GM18498 (cell line): ENCODE measurements at regions not wholly inside any gene's neighbourhood (a gene's known extent, or its start where the extent isn't known, plus 50 kb on each side); places are given as distances from the start of the nearest gene placed in this dataset.

Source experiments
- ATAC-seq: cut with Tn5 transposase; IDR thresholded peaks from one replicate; pipeline ENCODE4 v1.9.1; 2021; ENCODE audit warnings: mild to moderate bottlenecking, moderate library complexity; ENCODE audit not compliant: unreplicated experiment

DNA sequence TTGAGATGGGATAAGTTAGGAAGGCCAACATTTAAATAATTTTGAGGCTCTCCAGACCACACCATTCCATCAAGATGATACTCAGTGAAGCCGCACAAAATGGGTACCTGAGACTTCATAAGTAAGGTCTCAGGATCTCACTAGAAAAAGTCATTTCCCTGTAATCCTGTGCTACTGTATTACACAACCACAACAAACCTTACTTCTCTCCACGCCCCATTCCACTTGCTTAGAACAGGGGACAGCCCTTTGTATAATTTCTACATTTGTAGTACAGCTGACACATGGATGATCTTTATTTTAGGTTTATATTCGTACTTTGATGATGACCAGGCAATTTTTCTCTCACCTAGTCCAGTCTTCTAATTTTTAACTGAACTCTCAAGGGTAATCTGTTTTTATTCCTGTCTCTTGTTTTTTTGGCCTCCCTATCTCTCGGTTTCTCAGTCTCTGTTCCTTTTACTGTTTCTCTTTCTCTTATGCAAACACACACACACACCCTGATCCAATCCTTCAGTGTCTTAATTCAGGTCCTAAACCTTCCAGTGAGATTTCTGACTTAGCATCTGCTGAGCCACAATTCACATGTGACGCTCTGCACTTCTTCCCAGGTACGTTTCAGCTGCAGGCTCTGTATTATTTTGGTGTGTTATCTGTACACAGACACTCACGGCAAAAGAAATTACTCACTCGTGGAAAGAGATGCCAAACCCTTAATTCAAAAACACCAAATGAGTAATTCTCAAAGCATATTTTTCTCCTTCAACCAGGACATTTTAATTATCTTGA, 223.2 kb upstream of the THBS1 start:
- ATAC-seq: no peak

DNA sequence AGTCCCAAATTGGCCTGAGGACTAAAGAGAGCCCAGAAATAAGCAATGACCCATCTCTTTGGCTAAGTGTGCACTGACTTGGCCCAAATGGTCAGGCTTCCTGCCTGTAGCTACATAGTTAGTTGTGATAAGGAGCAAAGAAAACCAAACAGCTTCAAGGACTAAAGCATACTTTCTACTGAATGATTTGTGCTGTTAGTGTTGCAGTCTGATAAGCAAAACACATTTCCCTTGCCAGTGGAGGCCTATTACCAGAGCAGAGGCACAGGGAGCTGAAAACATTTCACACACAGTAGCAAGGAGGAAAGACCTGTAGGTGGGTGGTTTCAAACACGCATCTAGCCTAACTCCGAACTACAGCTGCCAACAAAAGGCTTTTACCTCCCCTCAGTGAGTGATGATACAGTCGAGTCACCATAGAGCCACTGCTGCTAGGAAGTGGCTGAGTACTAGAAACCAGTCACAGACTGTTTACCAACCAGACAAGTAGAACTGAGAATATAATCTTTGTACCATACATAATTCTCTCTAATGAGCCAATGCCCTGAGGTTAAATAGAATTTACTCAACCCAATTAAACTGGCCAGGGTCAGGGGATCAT, 222.3 kb upstream of the THBS1 start:
- ATAC-seq: no peak

DNA sequence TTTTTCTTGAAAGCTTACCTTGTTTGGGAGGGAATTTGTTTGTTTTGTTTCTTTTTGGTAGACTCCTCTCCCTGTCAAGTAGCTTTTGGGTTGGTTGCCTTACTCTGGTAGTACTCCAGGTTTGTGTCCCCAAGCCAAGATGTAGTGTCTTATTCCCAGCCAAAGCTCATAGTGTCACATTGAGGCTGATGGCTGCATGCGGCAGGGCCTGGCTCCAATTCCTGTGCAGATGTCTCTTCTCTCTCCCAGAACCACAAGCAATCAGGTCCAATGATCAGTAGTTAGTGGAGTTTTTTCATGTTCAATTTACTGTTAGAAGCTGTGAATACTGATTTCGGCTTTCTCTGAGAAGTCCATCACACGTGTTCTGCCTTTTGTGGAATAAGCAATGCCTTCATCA, 221.1 kb upstream of the THBS1 start:
- no peak for ATAC-seq

DNA sequence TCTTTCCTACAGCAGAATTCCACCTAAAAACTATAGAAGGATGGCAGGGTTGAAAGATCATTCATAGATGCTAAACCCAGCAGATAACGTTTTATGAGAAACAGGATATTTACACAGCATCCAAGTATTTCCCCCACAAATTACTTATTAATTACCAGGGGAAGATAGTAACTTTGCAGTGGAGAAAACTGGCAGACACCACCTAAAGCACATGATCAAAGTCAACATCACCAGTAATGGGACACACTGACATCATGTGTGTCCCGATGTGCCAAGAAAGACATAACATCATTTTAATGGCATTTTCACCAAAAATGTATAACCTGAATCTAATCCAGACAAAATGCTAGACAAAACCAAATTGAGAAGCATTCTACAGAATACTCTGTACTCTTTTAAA, 220.4 kb upstream of the THBS1 start:
- no peak for ATAC-seq

DNA sequence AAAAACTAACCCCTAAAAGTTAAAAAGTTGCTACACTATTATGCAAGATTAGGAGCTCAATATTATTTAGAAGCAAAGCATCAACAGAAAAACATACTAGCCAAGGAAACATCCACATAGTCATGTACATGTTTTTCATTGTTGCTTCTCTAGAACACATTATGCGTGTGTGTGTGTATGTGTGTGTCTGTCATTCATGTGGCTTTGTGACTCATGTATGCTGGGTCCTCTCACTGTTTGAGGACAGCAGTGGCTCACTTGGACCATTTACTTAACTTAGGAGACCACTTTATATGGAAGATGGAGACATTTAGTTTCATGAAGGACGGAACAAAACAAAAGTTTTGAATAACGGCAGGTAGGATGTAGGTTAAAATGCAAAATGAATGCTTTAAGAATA, 219.4 kb upstream of the THBS1 start:
- no peak for ATAC-seq

DNA sequence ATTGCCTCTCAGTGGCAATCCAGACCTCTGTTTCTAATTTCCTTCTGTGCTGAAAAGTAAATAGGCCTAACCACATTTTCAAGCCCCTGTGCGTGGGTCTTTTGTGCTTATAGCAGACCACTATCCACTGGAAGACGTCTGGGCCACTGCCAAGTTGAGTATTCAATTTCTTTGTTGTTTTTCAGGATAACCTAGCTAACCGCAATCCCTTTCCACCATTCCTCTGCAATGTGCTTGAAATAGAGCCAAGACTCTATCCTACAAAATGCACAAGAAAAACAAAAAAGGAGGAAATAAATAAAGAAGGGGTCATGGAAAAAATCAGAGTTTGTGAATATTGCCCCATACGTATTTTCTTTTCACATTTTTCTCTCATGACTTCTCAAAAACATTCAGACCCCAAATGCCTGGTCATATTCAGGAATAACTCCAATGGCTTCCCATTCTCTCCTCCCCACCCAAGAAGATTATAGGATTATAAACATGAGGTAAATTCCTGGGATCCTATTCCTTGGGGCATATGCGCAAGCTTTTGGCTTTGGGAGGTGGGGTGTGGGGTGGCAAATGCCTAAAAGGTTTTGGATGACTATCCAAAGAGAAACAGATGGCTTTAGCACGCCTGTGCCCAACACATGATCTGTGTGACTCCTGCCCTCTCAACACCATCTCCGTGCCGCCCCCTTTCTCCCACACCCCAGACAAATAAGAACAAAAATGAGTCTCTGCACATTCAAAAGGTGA, 217.9 kb upstream of the THBS1 start:
- no peak for ATAC-seq

DNA sequence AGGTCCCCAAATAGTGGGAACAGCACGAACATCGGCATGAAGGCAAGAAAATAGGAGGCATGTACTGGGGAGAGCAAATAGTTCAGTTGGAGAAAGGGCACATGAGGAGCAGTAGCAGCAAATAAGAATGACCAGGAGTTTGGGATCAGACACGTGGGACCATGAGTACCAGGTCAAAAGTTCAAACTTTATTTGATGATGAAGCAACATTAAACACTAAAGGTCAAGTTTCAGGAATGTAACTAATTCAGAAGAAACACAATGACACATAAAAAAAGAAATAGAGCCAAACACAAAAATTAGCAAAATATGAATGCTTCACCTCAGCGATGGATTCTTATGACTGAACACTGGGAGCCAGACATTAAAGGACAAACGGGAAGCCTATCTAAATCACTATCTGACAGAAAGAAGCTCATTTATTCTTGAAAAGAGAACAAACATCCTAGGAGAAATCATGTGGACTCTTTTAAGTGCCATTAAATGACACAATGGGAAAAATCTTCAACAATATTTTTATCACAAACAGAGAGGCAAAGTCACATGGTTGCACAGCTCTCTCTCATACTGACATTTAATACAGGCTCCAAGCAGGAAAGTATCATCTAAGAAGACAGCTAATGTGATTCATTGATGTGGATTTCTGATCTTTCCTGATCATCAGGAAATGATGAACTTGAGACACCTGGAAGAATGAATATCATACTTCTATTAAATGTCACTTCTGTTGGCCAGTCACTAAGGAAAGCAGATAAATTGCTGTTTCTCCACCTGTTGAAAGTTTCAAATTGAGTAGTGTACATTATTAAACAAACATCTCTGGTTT, 216.9 kb upstream of the THBS1 start:
- ATAC-seq: no peak

- no peak for ATAC-seq
Observed at GRCh38 chr15:39364721-39365120, 216.2 kb upstream of the THBS1 start.

DNA sequence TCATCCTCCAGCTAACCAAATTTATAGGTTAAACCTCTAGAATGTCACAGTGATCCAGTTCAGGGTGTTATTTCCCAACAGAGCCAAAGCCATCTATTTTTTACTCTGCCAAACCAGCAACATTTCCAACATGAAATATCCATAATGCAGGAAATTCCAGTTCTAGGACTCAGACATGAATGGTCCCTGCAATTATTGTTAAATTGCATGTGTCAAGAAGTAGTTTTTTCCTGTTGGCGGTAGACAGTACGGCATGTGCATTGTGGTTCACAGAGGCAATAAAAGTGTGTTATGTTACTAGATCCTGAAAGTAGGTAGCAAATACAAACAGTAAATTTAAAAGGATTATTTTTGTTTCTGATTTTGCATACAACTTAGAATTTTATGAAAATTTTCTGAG, 215.7 kb upstream of the THBS1 start:
- ATAC-seq: no peak

- peak; percentile 60 for ATAC-seq
Observed at GRCh38 chr15:39365873-39366272, 215.0 kb upstream of the THBS1 start.

DNA sequence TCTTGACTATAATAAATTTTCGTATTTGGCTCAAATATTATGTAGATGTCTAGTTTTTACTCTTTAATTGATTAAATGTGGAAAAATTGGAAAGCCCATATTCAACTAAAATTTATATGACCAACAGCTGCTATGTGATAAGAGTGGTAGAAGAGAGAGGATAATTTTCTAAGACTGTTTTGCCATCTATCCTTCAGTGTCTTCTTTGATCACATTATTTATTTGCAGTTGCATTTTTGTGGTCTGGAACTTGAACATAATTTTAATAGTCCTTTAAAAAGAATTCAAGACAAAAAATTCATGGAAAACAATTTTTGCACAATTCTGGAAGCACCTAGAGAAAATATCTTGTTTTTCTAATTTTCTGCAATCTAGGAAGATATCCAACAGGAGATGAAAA, 213.3 kb upstream of the THBS1 start:
- no peak for ATAC-seq

GRCh38 chr15:39369768-39370167, 211.1 kb upstream of the THBS1 start:
- no peak for ATAC-seq

DNA sequence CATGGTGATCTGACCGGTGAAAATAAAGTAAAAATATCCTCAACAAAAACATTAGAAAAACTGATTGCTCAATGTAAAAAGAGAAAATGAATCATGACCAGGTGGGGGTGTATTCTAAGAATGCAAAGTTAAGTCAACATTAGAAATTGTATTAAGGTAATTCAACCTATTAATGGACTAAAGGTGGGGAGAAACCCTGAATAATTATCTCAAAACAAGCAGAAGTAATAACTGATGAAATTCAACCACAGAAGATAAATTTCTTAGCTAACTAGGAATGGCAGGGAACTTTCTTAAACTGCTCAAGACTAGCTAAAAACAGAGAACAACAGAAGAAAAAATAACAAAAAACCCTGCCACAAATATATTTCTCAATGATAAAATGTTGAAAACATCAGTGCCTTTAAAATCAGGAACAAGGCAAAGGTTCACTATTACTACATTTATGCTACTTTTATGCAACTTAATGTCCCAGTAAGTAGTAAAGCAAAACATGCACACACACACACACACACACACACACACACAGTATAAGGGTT, 204.4 kb upstream of the THBS1 start:
- ATAC-seq: no peak

GRCh38 chr15:39381517-39381916, 199.4 kb upstream of the THBS1 start:
- peak; percentile 56 for ATAC-seq

- no peak for ATAC-seq
Observed at GRCh38 chr15:39388118-39388517, 192.8 kb upstream of the THBS1 start.

- no peak for ATAC-seq
Observed at GRCh38 chr15:39391230-39391629, 189.6 kb upstream of the THBS1 start.

DNA sequence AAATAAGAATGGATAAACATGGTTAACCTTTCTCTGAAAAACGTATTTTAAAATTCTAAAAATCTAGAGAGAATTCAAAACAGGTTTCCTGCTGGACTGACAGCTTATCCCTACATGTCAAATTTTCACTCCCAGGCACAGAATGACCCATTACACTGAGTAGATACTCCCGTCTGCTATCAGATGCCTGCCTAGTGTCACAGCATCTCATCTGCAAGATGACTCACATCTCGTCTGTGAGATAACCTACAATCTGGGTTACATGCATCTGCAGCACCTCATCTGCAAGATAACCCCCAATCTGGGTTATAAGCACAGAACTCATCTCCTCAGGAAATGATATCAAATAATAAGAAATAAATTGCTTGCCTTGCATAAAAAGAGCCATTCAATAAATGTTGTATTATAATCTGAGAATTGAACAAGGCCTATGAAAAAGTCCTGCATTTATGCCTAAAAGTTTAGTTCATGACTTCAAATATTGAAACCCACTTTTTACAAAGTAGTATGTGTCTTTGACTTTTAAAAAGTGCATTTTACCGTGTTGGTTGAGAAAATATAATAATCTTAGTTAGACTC, 188.3 kb upstream of the THBS1 start:
- ATAC-seq: no peak

DNA sequence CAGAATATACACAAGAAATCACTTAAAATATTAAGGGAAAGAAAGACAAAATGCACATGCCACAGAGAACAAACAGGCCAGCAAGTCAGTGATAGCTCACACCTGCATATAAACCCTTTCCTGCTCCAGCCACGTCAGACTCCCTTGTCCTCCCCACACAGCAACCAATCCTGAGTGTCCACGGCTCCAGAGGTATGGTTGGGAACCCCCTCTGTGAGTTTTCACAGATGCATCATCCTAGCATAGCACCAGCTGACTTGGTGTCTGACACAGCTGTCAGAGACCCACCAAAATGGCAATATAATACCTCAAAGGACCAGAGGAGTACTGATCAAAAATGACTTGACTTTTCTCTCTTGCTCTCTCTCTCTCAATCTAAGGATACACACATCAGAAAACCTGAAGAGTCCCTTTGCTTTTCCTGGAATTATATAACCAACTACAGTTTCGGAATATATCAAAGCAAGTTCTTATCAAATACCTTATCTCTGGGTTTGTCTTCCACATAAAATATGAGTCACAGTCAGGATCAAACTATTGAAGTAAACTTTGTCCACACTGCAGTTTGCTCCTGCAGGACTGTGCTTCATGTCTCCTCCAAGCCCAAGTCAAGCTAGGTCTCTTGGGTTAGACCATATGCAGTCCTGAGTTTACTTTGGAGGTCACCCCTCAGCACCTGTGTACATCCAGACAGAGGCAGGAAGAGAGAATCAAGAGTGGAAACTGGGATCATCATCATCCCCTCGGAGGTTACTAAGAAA, 187.1 kb upstream of the THBS1 start:
- ATAC-seq: no peak

DNA sequence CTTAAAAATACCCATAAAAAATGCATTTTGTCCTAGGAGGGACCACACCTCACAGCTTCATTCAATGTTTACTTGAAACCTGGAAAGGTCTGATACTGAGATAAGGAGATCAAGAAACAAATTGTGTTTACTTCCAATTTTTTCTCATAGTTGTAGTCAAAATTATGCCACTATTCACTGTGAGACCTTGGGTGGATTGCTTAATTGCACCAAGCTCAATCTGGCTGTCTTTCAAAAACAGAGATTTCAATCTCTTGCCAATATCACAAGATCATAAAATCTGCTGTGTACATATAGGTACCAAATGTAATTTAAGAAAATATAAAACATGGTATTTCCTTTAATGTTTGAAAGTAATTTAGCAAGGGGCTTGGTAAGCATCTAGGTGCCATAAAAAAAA, 186.4 kb upstream of the THBS1 start:
- no peak for ATAC-seq
